Neural progenitor cell (in vitro differentiated cells): ENCODE measurements at regions not wholly inside any gene's neighbourhood (a gene's known extent, or its start where the extent isn't known, plus 50 kb on each side); places are given as distances from the start of the nearest gene placed in this dataset.

Source experiments
- DNase-seq: peaks from one replicate; pipeline ENCODE4 v3.0.0-alpha.2; 2016; ENCODE audit warnings: low spot score
- H2AFZ ChIP-seq: fragments of 200-600 bp; sonication (generic); replicated peaks from 2 replicates; pipeline ENCODE4 v1.6.1; 2016; ENCODE audit warnings: antibody characterized with exemption
- H3F3A ChIP-seq: fragments of 200-600 bp; sonication (generic); 2 replicates; pipeline ENCODE4 v1.6.1; 2016; ENCODE audit warnings: antibody characterized with exemption, low read depth
- H3K27ac ChIP-seq: fragments of 200-600 bp; sonication (generic); 2 replicates; pipeline ENCODE4 v1.5.1; 2016; ENCODE audit warnings: mild to moderate bottlenecking
- H3K27me3 ChIP-seq: fragments of 200-600 bp; sonication (generic); 2 replicates; pipeline ENCODE4 v1.6.1; 2016; ENCODE audit warnings: mild to moderate bottlenecking, moderate library complexity
- H3K36me3 ChIP-seq: fragments of 200-600 bp; sonication (generic); 2 replicates; pipeline ENCODE4 v1.5.1; 2016
- H3K4me1 ChIP-seq: fragments of 200-600 bp; sonication (generic); 2 replicates; pipeline ENCODE4 v1.6.1; 2016; ENCODE audit warnings: mixed run types
- H3K4me2 ChIP-seq: fragments of 200-600 bp; sonication (generic); 2 replicates; pipeline ENCODE4 v1.6.1; 2016
- H3K4me3 ChIP-seq: fragments of 200-600 bp; sonication (generic); 2 replicates; pipeline ENCODE4 v1.5.1; 2016
- H3K79me2 ChIP-seq: fragments of 200-600 bp; sonication (generic); 2 replicates; pipeline ENCODE4 v1.6.1; 2016; ENCODE audit warnings: low read depth
- H3K9ac ChIP-seq: fragments of 200-600 bp; sonication (generic); 2 replicates; pipeline ENCODE4 v1.6.1; 2016
- H3K9me3 ChIP-seq: fragments of 200-600 bp; sonication (generic); 2 replicates; pipeline ENCODE4 v1.5.1; 2016; ENCODE audit warnings: low read depth
- H4K20me1 ChIP-seq: fragments of 200-600 bp; sonication (generic); 2 replicates; pipeline ENCODE4 v1.6.1; 2016; ENCODE audit warnings: low read depth
- H3K27ac Mint-ChIP-seq: 3 replicates; pipeline ENCODE4 v1.8.0; 2021; ENCODE audit warnings: mixed read lengths
- H3K27me3 Mint-ChIP-seq: 2 replicates; pipeline ENCODE4 v1.8.0; 2022; ENCODE audit warnings: low read depth, mild to moderate bottlenecking, inconsistent platforms, moderate library complexity, mixed read lengths; ENCODE audit not compliant: insufficient read depth
- H3K36me3 Mint-ChIP-seq: 3 replicates; pipeline ENCODE4 v1.8.0; 2021; ENCODE audit warnings: mixed read lengths
- H3K4me1 Mint-ChIP-seq: 3 replicates; pipeline ENCODE4 v1.8.0; 2021; ENCODE audit warnings: mixed read lengths
- H3K4me3 Mint-ChIP-seq: 3 replicates; pipeline ENCODE4 v1.8.0; 2021; ENCODE audit warnings: mild to moderate bottlenecking, moderate library complexity, mixed read lengths
- H3K9me3 Mint-ChIP-seq: 3 replicates; pipeline ENCODE4 v1.8.0; 2020; ENCODE audit warnings: mixed read lengths
- EZH2 ChIP-seq: fragments of 200-600 bp; sonication (generic); IDR thresholded peaks from 2 replicates; pipeline ENCODE4 v1.6.1; 2017; ENCODE audit warnings: antibody characterized with exemption, mild to moderate bottlenecking, moderate library complexity
- EZH2phosphoT487 ChIP-seq: fragments of 200-600 bp; sonication (generic); IDR thresholded peaks from 2 replicates; pipeline ENCODE4 v1.6.1; 2017; ENCODE audit warnings: antibody characterized with exemption
- TF ChIP-seq, protein P1 (sequence below): fragments of 200-600 bp; sonication (generic); IDR thresholded peaks from 2 replicates; pipeline ENCODE4 v1.5.1; 2017; ENCODE audit warnings: antibody characterized with exemption, mild to moderate bottlenecking

DNA sequence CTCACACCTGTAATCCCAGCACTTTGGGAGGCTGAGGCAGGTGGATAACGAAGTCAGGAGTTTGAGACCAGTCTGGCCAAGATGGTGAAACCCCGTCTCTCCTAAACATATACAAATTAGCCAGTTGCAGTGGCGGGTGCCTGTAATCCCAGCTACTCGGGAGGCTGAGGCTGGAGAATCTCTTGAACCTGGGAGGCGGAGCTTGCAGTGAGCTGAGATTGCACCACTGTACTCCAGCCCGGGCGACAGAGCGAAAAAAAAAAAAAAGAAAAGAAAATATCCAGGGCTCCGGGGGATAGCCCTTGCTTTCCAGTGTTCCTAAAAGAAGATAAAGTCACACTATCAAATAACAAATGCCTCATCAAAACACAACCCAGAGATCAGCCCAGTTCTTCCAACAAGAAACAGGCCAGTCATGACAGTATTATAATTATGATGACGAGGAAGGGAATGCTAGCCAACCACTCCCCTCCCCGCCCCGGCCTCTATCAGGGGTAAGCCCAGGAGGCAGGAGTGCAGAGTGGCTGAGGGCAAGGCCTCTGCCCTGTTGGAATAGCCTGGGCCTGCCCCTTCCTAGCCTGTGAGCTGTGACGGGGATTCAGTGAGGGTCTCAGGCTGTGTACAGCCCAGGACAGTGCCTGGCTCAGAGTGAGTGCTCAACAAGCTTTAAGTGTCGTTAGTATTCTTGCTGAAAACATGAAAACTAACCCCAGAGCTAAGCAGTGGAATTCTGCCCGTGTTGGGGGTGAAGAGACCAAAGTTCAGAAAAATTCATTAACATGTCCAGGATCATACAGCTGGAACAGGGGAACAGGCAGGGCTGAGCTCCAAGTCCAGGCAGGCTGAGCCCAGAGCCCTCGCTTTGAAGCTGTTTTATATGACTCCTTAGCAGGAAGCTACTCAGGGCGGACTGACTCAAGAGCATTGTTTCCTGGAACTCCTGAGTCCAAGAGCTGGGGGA lies 54.3 kb downstream of the FAM241B start:
- Mint-ChIP-seq H3K27me3 (peaks cover 6% of the 10 kb centered on the region), H3K36me3 (no peaks in the 10 kb centered on the region), H3K4me1 (peaks cover 33% of the 10 kb centered on the region), H3K9me3 (peaks cover 2% of the 10 kb centered on the region), H3K4me3 (no peak overlapping the region), H3K27ac (peak overlapping the region; percentile 57)
- Histone ChIP-seq H4K20me1 (no peaks in the 10 kb centered on the region), H3K9me3 (no peaks in the 10 kb centered on the region), H3F3A (no peaks in the 10 kb centered on the region), H2AFZ (no peak overlapping the region), H3K4me2 (no peak overlapping the region), H3K9ac (no peak overlapping the region), H3K79me2 (no peaks in the 10 kb centered on the region), H3K36me3 (no peaks in the 10 kb centered on the region), H3K4me3 (no peak overlapping the region), H3K4me1 (peaks cover 4% of the 10 kb centered on the region), H3K27ac (no peak overlapping the region), H3K27me3 (no peaks in the 10 kb centered on the region)
- TF ChIP-seq EZH2phosphoT487, result no peak
- no peak for DNase-seq

DNA sequence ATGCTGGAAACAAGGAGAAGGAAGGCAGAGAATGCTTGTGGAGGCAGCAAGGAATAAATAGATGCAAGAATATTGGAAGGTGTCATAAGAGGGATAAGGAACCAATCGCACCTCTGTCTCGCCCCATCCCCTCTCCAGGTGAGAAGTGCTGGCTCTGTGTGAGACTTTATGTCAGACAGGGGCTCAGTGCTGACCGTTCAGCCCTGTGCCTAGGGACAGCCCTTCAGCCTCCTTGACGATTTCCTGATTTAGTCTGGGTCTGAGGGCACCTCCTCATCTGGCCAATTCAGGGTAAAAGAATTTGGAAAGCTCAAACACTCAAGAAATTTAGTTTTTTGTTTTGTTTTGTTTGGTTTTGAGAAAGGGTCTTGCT lies 54.9 kb downstream of the FAM241B start:
- no peaks in the 10 kb centered on the region for H3K27me3 ChIP-seq
- no peak overlapping the region for H3K4me2 ChIP-seq
- peaks cover 33% of the 10 kb centered on the region for H3K4me1 Mint-ChIP-seq
- H3K36me3 ChIP-seq, result no peaks in the 10 kb centered on the region
- DNase-seq, result no peak
- peaks cover 6% of the 10 kb centered on the region for H3K27me3 Mint-ChIP-seq
- H3K4me3 ChIP-seq, result no peak overlapping the region
- H3K9ac ChIP-seq, result no peak overlapping the region
- H3F3A ChIP-seq, result no peaks in the 10 kb centered on the region
- peak overlapping the region; percentile 57 for H3K27ac Mint-ChIP-seq
- H3K36me3 Mint-ChIP-seq, result no peaks in the 10 kb centered on the region
- H3K9me3 Mint-ChIP-seq, result peaks cover 2% of the 10 kb centered on the region
- H4K20me1 ChIP-seq, result no peaks in the 10 kb centered on the region
- H3K4me3 Mint-ChIP-seq, result no peak overlapping the region
- no peak overlapping the region for H3K27ac ChIP-seq
- peaks cover 4% of the 10 kb centered on the region for H3K4me1 ChIP-seq
- H2AFZ ChIP-seq, result no peak overlapping the region
- H3K79me2 ChIP-seq, result no peaks in the 10 kb centered on the region
- TF ChIP-seq EZH2 (no peak), EZH2phosphoT487 (no peak)
- TF ChIP-seq, protein P1, sequence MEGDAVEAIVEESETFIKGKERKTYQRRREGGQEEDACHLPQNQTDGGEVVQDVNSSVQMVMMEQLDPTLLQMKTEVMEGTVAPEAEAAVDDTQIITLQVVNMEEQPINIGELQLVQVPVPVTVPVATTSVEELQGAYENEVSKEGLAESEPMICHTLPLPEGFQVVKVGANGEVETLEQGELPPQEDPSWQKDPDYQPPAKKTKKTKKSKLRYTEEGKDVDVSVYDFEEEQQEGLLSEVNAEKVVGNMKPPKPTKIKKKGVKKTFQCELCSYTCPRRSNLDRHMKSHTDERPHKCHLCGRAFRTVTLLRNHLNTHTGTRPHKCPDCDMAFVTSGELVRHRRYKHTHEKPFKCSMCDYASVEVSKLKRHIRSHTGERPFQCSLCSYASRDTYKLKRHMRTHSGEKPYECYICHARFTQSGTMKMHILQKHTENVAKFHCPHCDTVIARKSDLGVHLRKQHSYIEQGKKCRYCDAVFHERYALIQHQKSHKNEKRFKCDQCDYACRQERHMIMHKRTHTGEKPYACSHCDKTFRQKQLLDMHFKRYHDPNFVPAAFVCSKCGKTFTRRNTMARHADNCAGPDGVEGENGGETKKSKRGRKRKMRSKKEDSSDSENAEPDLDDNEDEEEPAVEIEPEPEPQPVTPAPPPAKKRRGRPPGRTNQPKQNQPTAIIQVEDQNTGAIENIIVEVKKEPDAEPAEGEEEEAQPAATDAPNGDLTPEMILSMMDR, result no peak
- no peaks in the 10 kb centered on the region for H3K9me3 ChIP-seq

DNA sequence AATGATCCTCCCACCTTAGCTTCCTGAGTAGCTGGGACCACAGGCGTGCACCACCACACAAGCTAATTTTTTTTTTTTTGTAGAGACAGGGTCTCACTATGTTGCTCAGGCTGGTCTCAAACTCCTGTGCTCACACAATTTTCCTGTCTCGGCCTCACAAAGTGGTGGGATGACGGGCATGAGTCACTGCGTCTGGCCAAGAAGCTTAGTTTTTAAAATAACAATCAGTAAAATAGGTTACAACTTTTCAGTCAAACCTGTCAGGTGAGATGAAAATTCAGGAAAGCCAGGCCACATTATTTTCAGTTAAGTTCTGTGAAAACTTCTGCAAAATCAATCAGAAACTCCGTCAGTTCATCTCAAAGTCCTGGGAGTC lies 55.4 kb downstream of the FAM241B start:
- Histone ChIP-seq H3K27ac (no peak overlapping the region), H3K27me3 (no peaks in the 10 kb centered on the region), H3K4me2 (no peak overlapping the region), H3K79me2 (no peaks in the 10 kb centered on the region), H3K4me3 (no peak overlapping the region), H3F3A (no peaks in the 10 kb centered on the region), H3K9ac (no peak overlapping the region), H3K9me3 (no peaks in the 10 kb centered on the region), H4K20me1 (no peaks in the 10 kb centered on the region), H2AFZ (no peak overlapping the region), H3K36me3 (no peaks in the 10 kb centered on the region), H3K4me1 (peaks cover 4% of the 10 kb centered on the region)
- no peaks in the 10 kb centered on the region for H3K36me3 Mint-ChIP-seq
- H3K4me3 Mint-ChIP-seq, result no peak overlapping the region
- H3K4me1 Mint-ChIP-seq, result peaks cover 33% of the 10 kb centered on the region
- peak overlapping the region; percentile 40 for H3K27ac Mint-ChIP-seq
- peaks cover 6% of the 10 kb centered on the region for H3K27me3 Mint-ChIP-seq
- TF ChIP-seq EZH2 (no peak), EZH2phosphoT487 (no peak)
- TF ChIP-seq, protein P1, result no peak
- no peak for DNase-seq
- H3K9me3 Mint-ChIP-seq, result peaks cover 2% of the 10 kb centered on the region
